HG02610 (cell line): ENCODE measurements at regions not wholly inside any gene's neighbourhood (a gene's known extent, or its start where the extent isn't known, plus 50 kb on each side); places are given as distances from the start of the nearest gene placed in this dataset.

ENCODE experiments used
- ATAC-seq: cut with Tn5 transposase; IDR thresholded peaks from one replicate; pipeline ENCODE4 v1.9.1; 2021; ENCODE audit warnings: mild to moderate bottlenecking, moderate library complexity; ENCODE audit not compliant: unreplicated experiment

DNA sequence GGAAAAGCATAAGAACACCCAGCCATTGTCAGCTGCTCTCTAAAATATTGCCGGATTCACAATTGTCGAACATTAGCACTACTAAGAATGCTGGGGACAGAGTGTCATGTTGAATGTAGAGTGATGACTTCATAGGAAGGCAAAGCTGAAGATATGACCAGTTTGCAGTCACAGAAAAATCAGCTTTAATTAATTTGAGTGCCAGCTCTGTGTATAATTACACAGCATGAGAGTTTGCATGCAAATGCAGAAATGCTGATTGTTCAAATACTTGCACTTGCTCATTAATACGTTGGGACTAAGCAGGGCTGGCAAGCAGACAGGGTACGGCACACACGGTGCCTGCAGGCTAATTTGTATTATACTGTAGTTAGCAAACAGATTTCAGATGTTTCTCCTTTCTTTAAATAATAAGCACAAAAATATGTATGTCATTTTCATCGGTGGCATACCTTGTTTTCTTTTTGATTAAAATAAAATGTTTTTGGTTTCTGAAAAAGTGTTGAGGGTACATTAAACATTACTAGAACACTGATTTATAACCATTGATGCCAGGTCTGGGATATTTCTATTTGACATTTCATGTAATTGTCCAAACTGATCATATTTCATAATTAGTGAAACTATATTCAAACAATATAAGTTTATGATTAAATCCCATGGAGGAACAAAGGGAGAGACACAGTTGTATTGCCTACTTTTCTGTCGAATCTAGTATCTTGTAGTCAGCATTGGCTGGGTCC is 99.8 kb upstream of the ADGRL2 start:
- ATAC-seq = no peak

- ATAC-seq = no peak
Measured at GRCh38 chr1:81699234-81699633, 101.5 kb upstream of the ADGRL2 start.

DNA sequence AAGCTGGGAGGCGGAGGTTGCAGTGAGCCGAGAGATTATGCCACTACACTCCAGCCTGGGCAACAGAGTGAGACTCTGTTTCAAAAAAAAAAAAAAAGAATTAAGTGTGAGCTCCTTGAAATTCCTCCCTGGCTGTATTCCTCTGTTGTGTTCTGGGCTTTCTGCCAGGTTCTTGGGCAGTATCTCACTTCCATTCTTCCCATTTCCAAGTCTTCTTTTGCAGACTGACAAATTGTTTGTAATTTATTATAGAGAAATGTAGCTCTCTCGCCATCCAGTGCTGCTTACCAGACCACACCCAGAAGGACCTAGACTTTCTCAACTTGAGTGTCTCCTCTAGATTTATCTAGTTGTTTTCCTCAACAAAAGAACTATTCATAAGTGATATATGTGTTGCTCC is 105.0 kb upstream of the ADGRL2 start:
- ATAC-seq = no peak

- ATAC-seq = no peak
Measured at GRCh38 chr1:81693316-81693715, 107.4 kb upstream of the ADGRL2 start.

DNA sequence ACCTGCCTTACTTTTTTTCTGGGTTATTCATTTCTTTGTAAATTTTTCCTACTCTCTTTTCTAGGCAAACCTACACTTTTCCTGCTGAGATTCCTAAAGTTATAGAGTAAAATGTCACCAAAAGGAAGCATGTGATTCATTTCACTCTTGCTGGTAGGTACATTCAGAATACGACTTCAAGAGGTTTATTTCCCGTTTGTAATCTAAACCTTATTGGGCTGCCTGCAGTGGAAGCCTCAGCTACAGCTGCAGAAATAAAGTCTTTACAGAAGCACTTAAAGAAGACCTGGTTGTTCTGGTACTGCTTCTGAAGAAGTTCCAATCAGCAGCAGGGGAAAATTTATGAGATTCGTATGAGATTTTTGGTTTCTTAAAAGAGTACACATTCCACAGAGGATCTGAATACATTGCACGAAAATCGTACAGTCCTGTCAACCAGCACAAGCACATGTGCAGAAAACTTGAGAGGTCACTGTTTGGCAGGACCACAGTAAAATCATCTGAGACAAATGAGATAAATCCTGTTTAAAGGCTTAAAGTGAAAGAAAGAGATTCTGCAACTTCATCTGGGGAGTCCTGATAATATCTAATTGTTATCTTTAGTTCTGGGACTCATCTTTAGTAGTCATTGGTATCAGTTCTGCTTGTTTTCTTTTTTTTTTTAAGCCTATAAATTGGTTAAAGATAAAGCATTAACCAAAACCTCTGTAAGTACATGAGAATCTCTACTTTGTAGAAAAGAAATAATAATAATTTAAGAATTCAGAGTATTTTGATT is 109.9 kb upstream of the ADGRL2 start:
- ATAC-seq = no peak

DNA sequence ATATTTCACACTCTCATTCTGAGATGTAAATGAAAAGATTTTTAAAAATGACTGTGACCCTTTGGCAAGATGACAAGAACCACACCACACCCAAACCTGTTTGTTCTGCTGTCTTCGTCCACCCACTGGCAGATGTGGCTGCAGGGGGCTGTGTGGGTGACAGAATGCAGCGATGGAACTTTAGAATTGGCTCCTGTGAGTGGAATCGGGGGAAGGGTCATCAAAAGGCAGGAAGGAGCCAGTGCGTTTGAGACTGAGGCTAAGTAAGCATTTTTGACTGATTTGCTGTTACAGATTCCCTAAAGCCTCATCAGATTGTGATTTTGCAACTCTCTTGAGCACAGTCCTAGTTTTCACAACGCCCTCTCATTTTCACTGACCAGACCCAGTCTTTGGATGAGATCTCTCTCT is 111.2 kb upstream of the ADGRL2 start:
- ATAC-seq = no peak

DNA sequence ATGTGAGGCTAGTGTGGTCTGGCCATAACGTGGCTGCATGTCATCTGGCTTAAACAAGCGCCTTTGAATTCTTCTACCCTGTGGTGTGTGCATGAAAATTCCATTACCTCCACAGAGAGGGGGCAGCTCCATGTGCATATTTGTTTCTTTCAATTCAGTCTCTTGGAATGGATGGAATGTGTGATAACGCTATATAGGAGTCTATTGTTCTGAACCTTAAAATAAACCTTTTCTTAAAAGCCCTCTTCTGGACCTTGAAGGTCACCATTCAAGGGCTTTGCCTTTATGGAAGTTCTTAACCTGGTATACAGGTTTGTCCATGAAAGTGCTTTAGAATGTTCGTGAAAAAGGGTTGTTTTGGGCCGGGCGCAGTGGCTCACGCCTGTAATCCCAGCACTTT is 118.2 kb upstream of the ADGRL2 start:
- ATAC-seq = no peak

- no peak for ATAC-seq
Measured at GRCh38 chr1:81681601-81682266, 119.0 kb upstream of the ADGRL2 start.

GRCh38 chr1:81681114-81681513 is 119.6 kb upstream of the ADGRL2 start:
- no peak for ATAC-seq

GRCh38 chr1:81679942-81680341 is 120.8 kb upstream of the ADGRL2 start:
- no peak for ATAC-seq

GRCh38 chr1:81678779-81679178 is 122.0 kb upstream of the ADGRL2 start:
- ATAC-seq = no peak

GRCh38 chr1:81672766-81673165 is 128.0 kb upstream of the ADGRL2 start:
- no peak for ATAC-seq

DNA sequence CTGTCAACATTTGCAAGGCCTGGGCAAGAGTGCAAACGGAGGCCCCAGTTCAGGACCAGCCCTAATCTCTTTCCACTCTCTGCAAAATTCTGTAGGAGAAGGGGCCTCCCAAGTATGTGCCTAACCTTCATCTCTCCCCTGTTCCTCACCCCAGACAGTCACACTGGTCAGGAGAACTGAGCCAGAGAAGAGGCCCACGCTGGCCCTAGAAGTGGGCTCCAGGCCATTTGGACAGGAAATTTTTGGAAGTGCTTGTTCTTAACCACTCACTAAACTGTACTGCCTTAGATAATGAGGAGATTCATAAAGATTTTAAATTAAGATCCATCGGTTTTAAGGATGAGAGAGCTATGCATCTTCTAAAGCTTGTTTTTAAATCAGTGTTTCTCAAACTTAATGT is 129.7 kb upstream of the ADGRL2 start:
- ATAC-seq = no peak

- ATAC-seq = no peak
Measured at GRCh38 chr1:81670286-81670685, 130.4 kb upstream of the ADGRL2 start.

GRCh38 chr1:81666586-81666985 is 134.1 kb upstream of the ADGRL2 start:
- ATAC-seq = no peak

GRCh38 chr1:81664341-81664740 is 136.4 kb upstream of the ADGRL2 start:
- no peak for ATAC-seq

DNA sequence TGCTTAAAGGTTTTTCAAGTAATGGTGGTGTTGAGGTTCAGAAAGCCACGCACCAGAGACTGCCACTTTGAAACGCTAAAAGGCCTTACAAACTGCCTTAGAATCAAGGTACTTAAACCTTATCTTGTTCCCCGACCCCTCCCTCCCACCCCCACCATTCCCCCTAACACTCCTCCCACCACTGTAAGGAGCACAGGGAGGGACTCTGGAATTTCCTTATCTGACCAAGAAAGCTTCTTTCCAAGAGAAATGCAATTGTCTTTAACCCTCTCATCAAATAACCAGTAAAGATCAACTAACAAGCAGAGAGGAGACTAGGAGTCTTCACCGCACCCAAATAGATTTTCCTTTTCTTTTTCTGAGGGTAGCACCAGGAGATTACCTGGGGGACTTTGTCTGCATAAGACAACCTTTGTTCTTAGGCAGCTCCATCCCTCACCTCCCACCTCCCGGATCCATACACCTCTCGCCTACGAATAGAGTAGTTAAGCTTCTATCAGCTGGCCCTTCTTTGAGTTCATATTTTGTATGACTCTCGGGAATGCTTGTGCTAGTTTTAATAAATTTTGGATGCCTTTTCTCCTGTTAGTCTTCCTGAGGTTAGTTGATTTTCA is 137.7 kb upstream of the ADGRL2 start:
- no peak for ATAC-seq

DNA sequence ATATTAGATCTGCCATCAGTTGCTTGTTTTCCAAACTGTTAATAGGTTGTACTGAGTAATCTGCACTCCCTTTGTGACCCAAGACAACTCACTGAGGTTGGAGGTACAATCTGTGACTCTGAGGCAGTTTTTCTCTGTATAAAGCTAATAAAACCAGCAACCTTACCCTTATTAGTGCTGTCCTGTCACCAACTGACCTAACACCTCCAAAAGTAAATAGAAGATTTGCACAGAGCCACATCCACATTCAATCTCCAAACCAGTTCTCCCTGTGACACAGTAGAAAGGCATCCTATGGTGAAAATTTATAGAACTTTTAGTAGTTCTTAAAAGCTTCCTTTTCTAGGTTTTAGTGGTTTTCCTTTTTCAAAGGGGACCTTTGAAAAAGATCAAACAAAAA is 140.4 kb upstream of the ADGRL2 start:
- ATAC-seq = no peak

DNA sequence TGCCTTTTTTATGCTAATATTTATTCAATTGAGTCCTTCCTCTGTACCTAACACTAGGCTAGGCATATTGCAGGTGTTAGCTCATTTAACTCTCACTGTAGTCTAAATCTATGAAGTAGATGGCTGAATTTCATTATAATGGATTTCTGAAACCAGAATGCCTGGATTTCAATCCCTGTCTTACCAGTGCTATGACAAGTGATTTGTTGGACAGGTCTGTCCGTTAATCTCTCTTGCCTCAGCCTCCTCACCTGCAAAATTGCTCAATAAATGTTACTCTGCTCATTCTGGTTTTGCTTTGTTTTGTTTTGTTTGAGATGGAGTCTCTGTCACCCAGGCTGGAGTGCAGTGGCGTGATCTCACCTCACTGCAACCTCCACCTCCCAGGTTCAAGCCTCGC is 146.1 kb upstream of the ADGRL2 start:
- no peak for ATAC-seq

GRCh38 chr1:81654147-81654546 is 146.6 kb upstream of the ADGRL2 start:
- no peak for ATAC-seq

- ATAC-seq = no peak
Measured at GRCh38 chr1:81650776-81651175, 150.0 kb upstream of the ADGRL2 start.

- no peak for ATAC-seq
Measured at GRCh38 chr1:81635816-81636215, 164.9 kb upstream of the ADGRL2 start.
